IMR-90 (cell line): ENCODE measurements at regions not wholly inside any gene's neighbourhood (a gene's known extent, or its start where the extent isn't known, plus 50 kb on each side); places are given as distances from the start of the nearest gene placed in this dataset.

Source experiments
- ATAC-seq: fragments of 200-7000 bp; cut with Tn5 transposase; 2 replicates; pipeline ENCODE4 v1.9.1; 2020; ENCODE audit warnings: low read depth, mild to moderate bottlenecking, moderate library complexity
- BruUV-seq: library from RNA; stranded (reverse); fragments of 400-500 nt; replicated peaks from 2 replicates; lab custom pipeline; 2021; lab: Mats Ljungman, UMichigan
- CTCF ChIA-PET: fragments of 300-600 bp; formaldehyde crosslinking; extraction: SDS; loops from one replicate; lab custom pipeline; 2021; ENCODE audit warnings: antibody characterized with exemption; lab: Yijun Ruan, JAX
- POLR2A ChIA-PET: fragments of 300-600 bp; sonication (Branson Sonifier 250); formaldehyde crosslinking; loops from one replicate; lab custom pipeline; 2022; ENCODE audit warnings: antibody characterized with exemption; ENCODE audit not compliant: unreplicated experiment; lab: Charles Lee
- DNase-seq: peaks from one replicate; pipeline ENCODE4 v3.0.0; 2013
- H2AFZ ChIP-seq: replicated peaks from 2 replicates; pipeline ENCODE3; 2013; ENCODE audit warnings: low read length, mild to moderate bottlenecking; ENCODE audit not compliant: poor library complexity
- H2AK5ac ChIP-seq: 2 replicates; pipeline ENCODE4 v1.6.1; 2013; ENCODE audit warnings: low read depth, low read length, inconsistent platforms
- H2AK9ac ChIP-seq: replicated peaks from 2 replicates; pipeline ENCODE3; 2013; ENCODE audit warnings: mild to moderate bottlenecking, low read depth, low read length, moderate library complexity; ENCODE audit not compliant: poor library complexity
- H2BK120ac ChIP-seq: 2 replicates; pipeline ENCODE4 v1.6.1; 2013; ENCODE audit warnings: low read depth, low read length, inconsistent platforms
- H2BK15ac ChIP-seq: 3 replicates; pipeline ENCODE4 v1.6.1; 2013; ENCODE audit warnings: low read depth, low read length, inconsistent platforms
- H2BK20ac ChIP-seq: 2 replicates; pipeline ENCODE4 v1.6.1; 2013; ENCODE audit warnings: low read depth, mild to moderate bottlenecking, inconsistent platforms, low read length, moderate library complexity
- H2BK5ac ChIP-seq: 2 replicates; pipeline ENCODE4 v1.6.1; 2013; ENCODE audit warnings: mild to moderate bottlenecking, low read depth, low read length, inconsistent platforms; ENCODE audit not compliant: poor library complexity, severe bottlenecking
- H3K14ac ChIP-seq: replicated peaks from 2 replicates; pipeline ENCODE4 v1.6.1; 2013; ENCODE audit warnings: low read depth, low read length, inconsistent platforms
- H3K18ac ChIP-seq: 2 replicates; pipeline ENCODE4 v1.6.1; 2013; ENCODE audit warnings: low read depth, low read length, control low read depth
- H3K23ac ChIP-seq: 2 replicates; pipeline ENCODE4 v1.6.1; 2013; ENCODE audit warnings: low read depth, low read length, inconsistent platforms
- H3K27ac ChIP-seq: 2 replicates; pipeline ENCODE4 v1.5.1; 2013; ENCODE audit warnings: mild to moderate bottlenecking, control low read depth, low read length; ENCODE audit not compliant: insufficient read depth
- H3K27me3 ChIP-seq: 2 replicates; pipeline ENCODE4 v1.6.1; 2013; ENCODE audit warnings: low read length; ENCODE audit not compliant: control insufficient read depth, insufficient read depth
- H3K36me3 ChIP-seq: 2 replicates; pipeline ENCODE4 v1.6.1; 2013; ENCODE audit warnings: low read length, mixed read lengths; ENCODE audit not compliant: control insufficient read depth, insufficient read depth
- H3K4ac ChIP-seq: 2 replicates; pipeline ENCODE4 v1.6.1; 2013; ENCODE audit warnings: low read depth, low read length, inconsistent platforms
- H3K4me1 ChIP-seq: 2 replicates; pipeline ENCODE4 v1.6.1; 2013; ENCODE audit warnings: low read length, mixed read lengths; ENCODE audit not compliant: control insufficient read depth, insufficient read depth
- H3K4me2 ChIP-seq: 2 replicates; pipeline ENCODE4 v1.6.1; 2013; ENCODE audit warnings: low read depth, mild to moderate bottlenecking, control low read depth, low read length, moderate library complexity
- H3K4me3 ChIP-seq: 2 replicates; pipeline ENCODE4 v1.5.1; 2013; ENCODE audit warnings: low read depth, mild to moderate bottlenecking, control low read depth, low read length, moderate library complexity; ENCODE audit not compliant: insufficient read depth
- H3K56ac ChIP-seq: 2 replicates; pipeline ENCODE4 v1.6.1; 2013; ENCODE audit warnings: low read length, inconsistent platforms; ENCODE audit not compliant: insufficient read depth; ENCODE audit errors: extremely low read depth
- H3K79me1 ChIP-seq, 2 experiments: 2 replicates each; pipeline ENCODE4 v1.6.1; 2013; ENCODE audit warnings: low read length in 2 of 2, inconsistent platforms in 1 of 2, low read depth in 1 of 2
- H3K9ac ChIP-seq: 2 replicates; pipeline ENCODE4 v1.6.1; 2013; ENCODE audit warnings: low read depth, low read length, control low read depth
- H3K9me1 ChIP-seq: 2 replicates; pipeline ENCODE4 v1.6.1; 2013; ENCODE audit warnings: low read length, inconsistent platforms; ENCODE audit not compliant: insufficient read depth
- H3K9me3 ChIP-seq: 2 replicates; pipeline ENCODE4 v1.6.1; 2013; ENCODE audit warnings: low read length; ENCODE audit not compliant: control insufficient read depth, insufficient read depth
- H4K20me1 ChIP-seq: 2 replicates; pipeline ENCODE4 v1.6.1; 2013; ENCODE audit warnings: low read length, inconsistent platforms; ENCODE audit not compliant: insufficient read depth
- H4K5ac ChIP-seq: 2 replicates; pipeline ENCODE4 v1.6.1; 2013; ENCODE audit warnings: mild to moderate bottlenecking, low read depth, low read length, control low read depth
- H4K8ac ChIP-seq, 2 experiments: 2 replicates each; pipeline ENCODE4 v1.6.1; 2013; ENCODE audit warnings: low read depth in 2 of 2, low read length in 2 of 2, control low read depth in 1 of 2, inconsistent platforms in 1 of 2
- H4K91ac ChIP-seq: 2 replicates; pipeline ENCODE4 v1.6.1; 2013; ENCODE audit warnings: low read depth, low read length, inconsistent platforms; ENCODE audit not compliant: insufficient read depth
- BHLHE40 ChIP-seq: fragments of 150-350 bp; IDR thresholded peaks from 2 replicates; pipeline ENCODE4 v1.6.1; 2016; ENCODE audit warnings: mild to moderate bottlenecking, low read depth, low read length
- CHD1 ChIP-seq: IDR thresholded peaks from 2 replicates; pipeline ENCODE4 v1.6.1; 2012; ENCODE audit warnings: low read depth, low read length, improper control_type of control experiment
- ELK1 ChIP-seq: fragments of 150-350 bp; IDR thresholded peaks from 2 replicates; pipeline ENCODE4 v1.6.1; 2016; ENCODE audit warnings: low read depth, mild to moderate bottlenecking, low read length, moderate library complexity, borderline replicate concordance
- FOS ChIP-seq: fragments of 150-350 bp; IDR thresholded peaks from 2 replicates; pipeline ENCODE4 v1.6.1; 2016; ENCODE audit warnings: low read depth, low read length
- MAZ ChIP-seq: IDR thresholded peaks from 2 replicates; pipeline ENCODE4 v1.6.1; 2012; ENCODE audit warnings: low read depth, mild to moderate bottlenecking, low read length, improper control_type of control experiment, moderate library complexity, borderline replicate concordance
- POLR2A ChIP-seq: IDR thresholded peaks from 2 replicates; pipeline ENCODE4 v1.6.1; 2012; ENCODE audit warnings: mild to moderate bottlenecking, low read depth, low read length
- RCOR1 ChIP-seq: IDR thresholded peaks from 2 replicates; pipeline ENCODE4 v1.6.1; 2012; ENCODE audit warnings: mild to moderate bottlenecking, low read length, improper control_type of control experiment; ENCODE audit not compliant: insufficient replicate concordance
- RFX5 ChIP-seq: IDR thresholded peaks from 2 replicates; pipeline ENCODE4 v1.8.0; 2012; ENCODE audit warnings: low read depth, mild to moderate bottlenecking, low read length, moderate library complexity
- SMC3 ChIP-seq: fragments of 150-350 bp; IDR thresholded peaks from 2 replicates; pipeline ENCODE4 v1.6.1; 2016; ENCODE audit warnings: low read depth, mild to moderate bottlenecking, antibody characterized with exemption, low read length, moderate library complexity
- USF2 ChIP-seq: fragments of 150-350 bp; IDR thresholded peaks from 2 replicates; pipeline ENCODE4 v1.6.1; 2017; ENCODE audit warnings: mild to moderate bottlenecking, antibody characterized with exemption, low read length, low read depth
- WGBS, 2 experiments: methylation state at CpG; one replicate each; pipeline versions ENCODE4 v1.1.5 to v1.1.7; 2013; ENCODE audit warnings: missing lambda C conversion rate in 2 of 2; ENCODE audit not compliant: insufficient read length in 1 of 2; ENCODE audit errors: extremely low coverage in 2 of 2; 5-methylcytosine and 5-hydroxymethylcytosine counted together
- dilution Hi-C: fragments of 300-500 bp; cut with HindIII; formaldehyde crosslinking; loops from one replicate; pipeline ENCODE4 v1.14.3; 2018; ENCODE audit warnings: low sequenced_read_pairs; ENCODE audit not compliant: unreplicated experiment
- in situ Hi-C: fragments of 300-500 bp; cut with MboI; formaldehyde crosslinking; loops from 3 replicates; pipeline ENCODE4 v1.14.3; 2019; ENCODE audit warnings: low sequenced_read_pairs, inconsistent platforms, mixed read lengths
- intact Hi-C: fragments of 100-400 bp; cut with micrococcal nuclease; formaldehyde crosslinking; loops from 2 replicates; pipeline ENCODE4 v1.10.0; 2022

GRCh38 chr11:103010891-103011290 lies 55.4 kb upstream of the MMP13 start:
- Histone ChIP-seq H3K27ac (no peak overlapping the region), H2AK5ac (no peak overlapping the region), H3K14ac (no peak overlapping the region), H3K9me1 (no peaks in the 10 kb centered on the region), H3K9me3 (peaks cover 4% of the 10 kb centered on the region), H4K91ac (no peak overlapping the region), H3K79me1 (no peaks in the 10 kb centered on the region), H3K4ac (no peak overlapping the region), H3K23ac (no peak overlapping the region), H3K27me3 (no peaks in the 10 kb centered on the region), H2BK120ac (no peak overlapping the region), H3K9ac (no peak overlapping the region), H2AK9ac (no peak overlapping the region), H4K5ac (no peak overlapping the region), H4K8ac (no peak overlapping the region), H2AFZ (no peak overlapping the region), H4K20me1 (no peaks in the 10 kb centered on the region), H3K36me3 (no peaks in the 10 kb centered on the region), H2BK20ac (no peak overlapping the region), H3K4me1 (no peaks in the 10 kb centered on the region), H2BK15ac (no peak overlapping the region), H2BK5ac (no peak overlapping the region), H3K56ac (no peak overlapping the region), H3K4me3 (no peak overlapping the region), H3K18ac (no peak overlapping the region), H3K4me2 (no peak overlapping the region)
- ChIA-PET CTCF (no interaction called here), POLR2A (no interaction called here)
- in situ Hi-C loops (no loop called here), intact Hi-C loops (no loop called here), dilution Hi-C loops (no loop called here)
- ATAC-seq (no peak), DNase-seq (no peak)
- WGBS, 2 experiments: 41% methylated on average over 3 of the region's 3 CpGs; no CpG with 5 or more reads in 1 of the 2 experiments
- no peak for TF ChIP-seq ELK1
- TF ChIP-seq RCOR1: no peak
- no peak for TF ChIP-seq BHLHE40
- TF ChIP-seq SMC3: no peak
- no peak for TF ChIP-seq POLR2A
- TF ChIP-seq RFX5: no peak
- TF ChIP-seq USF2: no peak
- TF ChIP-seq FOS: no peak
- no peak for TF ChIP-seq MAZ
- TF ChIP-seq CHD1: no peak
- no TSS peak for BruUV-seq
